H7 (cell line): ENCODE measurements at regions not wholly inside any gene's neighbourhood (a gene's known extent, or its start where the extent isn't known, plus 50 kb on each side); places are given as distances from the start of the nearest gene placed in this dataset.

Source experiments
- DNase-seq: peaks from one replicate; pipeline ENCODE4 v3.0.0; 2012
- H3K27me3 ChIP-seq: 2 replicates; pipeline ENCODE4 v1.6.0; 2011; ENCODE audit warnings: mild to moderate bottlenecking, low read length; ENCODE audit not compliant: control insufficient read depth, insufficient read depth
- H3K36me3 ChIP-seq: replicated peaks from 2 replicates; pipeline ENCODE4 v1.5.1; 2011; ENCODE audit warnings: low read length; ENCODE audit not compliant: control insufficient read depth, insufficient read depth
- H3K4me3 ChIP-seq: 2 replicates; pipeline ENCODE4 v1.5.1; 2011; ENCODE audit warnings: low read depth, mild to moderate bottlenecking, control low read depth, low read length, moderate library complexity; ENCODE audit not compliant: insufficient read depth

DNA sequence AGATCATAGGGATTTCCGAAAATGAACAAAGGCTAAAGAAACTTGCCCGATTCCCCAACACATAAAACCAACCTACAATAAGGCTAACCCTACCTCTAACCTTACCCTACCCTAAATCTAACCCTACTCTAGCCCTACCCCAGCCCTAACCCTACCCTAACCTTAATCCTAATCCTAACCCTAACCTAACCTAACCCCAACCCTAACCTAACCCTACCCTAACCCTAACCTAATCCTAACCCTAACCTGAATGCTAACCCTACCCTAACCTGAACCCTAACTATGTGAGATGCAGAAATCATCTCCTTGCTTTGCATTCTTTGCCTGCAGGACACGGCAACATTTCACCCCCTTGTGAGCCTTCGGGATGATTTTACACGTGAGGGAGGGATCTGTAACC, 67.6 kb upstream of the SOX1 start:
- H3K4me3 ChIP-seq = no peak overlapping the region
- H3K27me3 ChIP-seq = peaks cover 2% of the 10 kb centered on the region; the same call in 1 of the 2 replicates
- no peak for DNase-seq
- no peaks in the 10 kb centered on the region for H3K36me3 ChIP-seq

DNA sequence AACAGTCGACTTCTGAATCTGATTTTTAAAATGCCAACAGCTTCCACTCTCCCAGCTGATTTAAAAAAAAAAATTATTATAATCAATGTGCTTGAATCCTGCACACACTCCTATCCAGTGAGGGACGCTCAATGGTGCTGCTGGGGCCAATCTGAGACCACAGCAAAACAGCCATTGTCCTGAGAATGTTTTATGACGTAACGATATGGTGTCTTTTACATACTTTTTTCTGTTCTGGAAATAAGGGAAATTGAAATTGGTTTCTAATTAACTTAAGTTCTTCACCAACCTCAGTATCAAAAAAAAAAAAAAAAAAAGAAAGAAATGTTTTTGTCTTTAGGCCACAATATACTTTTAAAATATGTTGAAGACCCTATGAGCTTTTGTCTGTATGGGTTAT, 66.1 kb upstream of the SOX1 start:
- H3K27me3 ChIP-seq = peaks cover 2% of the 10 kb centered on the region; the same call in 1 of the 2 replicates
- no peak for DNase-seq
- H3K36me3 ChIP-seq = no peaks in the 10 kb centered on the region
- no peak overlapping the region for H3K4me3 ChIP-seq

DNA sequence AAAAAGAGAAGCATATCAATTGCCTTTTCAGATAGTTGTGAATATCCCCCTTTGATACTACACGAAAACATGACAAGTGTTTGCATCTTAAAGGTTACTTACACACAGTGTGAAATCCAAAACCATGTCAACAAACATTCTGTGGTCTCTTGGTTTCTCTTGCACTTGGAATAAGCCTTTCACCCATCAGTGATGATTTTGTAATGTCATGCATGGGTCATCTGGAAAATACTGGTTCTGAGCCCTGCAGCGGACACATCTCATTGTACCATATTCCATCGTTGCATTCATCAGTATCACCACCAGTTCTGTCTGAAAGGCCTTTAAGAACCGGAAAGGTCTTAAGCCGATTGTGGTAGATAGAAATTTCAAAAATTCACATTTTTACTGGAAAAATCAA, 65.4 kb upstream of the SOX1 start:
- Histone ChIP-seq H3K4me3 (no peak overlapping the region), H3K36me3 (no peaks in the 10 kb centered on the region), H3K27me3 (peaks cover 2% of the 10 kb centered on the region; the same call in 1 of the 2 replicates)
- DNase-seq = no peak

DNA sequence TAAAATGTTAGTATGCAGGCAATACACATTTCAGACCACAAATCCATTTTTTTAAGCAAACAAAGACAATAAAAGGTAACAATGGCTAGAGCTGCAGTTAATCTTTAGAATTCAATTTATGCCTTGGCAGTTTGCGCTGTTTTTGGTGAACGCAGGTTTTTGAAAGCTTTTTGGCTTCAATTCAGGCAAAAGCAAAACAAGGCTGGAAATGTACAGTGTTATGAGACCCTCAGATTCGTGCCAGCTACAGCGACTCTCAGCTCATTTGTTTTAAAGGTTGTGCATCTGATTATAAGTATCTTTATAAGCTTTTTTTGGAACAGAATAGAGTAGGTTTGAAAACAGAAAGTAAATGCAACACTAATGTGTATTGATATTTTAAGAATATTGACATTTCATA, 63.6 kb upstream of the SOX1 start:
- Histone ChIP-seq H3K27me3 (peaks cover 2% of the 10 kb centered on the region; the same call in 1 of the 2 replicates), H3K36me3 (no peaks in the 10 kb centered on the region), H3K4me3 (no peak overlapping the region)
- DNase-seq = no peak

DNA sequence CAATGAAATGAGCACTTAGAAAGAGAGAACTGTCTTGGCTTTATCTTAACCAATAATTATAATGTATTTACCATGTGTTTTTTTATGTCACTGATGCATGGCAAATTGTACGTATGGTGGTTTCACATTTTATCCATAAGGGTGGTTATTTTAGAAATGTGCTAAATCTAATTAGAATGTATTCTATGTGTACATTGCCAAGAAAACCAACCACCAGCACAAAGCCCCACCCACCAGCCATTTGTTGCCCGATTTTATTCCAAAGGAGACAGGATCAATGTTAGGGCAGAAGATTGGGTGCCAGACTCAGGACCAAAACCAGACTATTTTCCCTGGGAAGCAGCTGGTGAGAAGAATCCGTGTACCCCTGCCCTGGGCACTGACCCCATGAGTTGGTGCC, 63.0 kb upstream of the SOX1 start:
- no peaks in the 10 kb centered on the region for H3K36me3 ChIP-seq
- H3K27me3 ChIP-seq = peaks cover 2% of the 10 kb centered on the region; the same call in 1 of the 2 replicates
- no peak for DNase-seq
- no peak overlapping the region for H3K4me3 ChIP-seq

DNA sequence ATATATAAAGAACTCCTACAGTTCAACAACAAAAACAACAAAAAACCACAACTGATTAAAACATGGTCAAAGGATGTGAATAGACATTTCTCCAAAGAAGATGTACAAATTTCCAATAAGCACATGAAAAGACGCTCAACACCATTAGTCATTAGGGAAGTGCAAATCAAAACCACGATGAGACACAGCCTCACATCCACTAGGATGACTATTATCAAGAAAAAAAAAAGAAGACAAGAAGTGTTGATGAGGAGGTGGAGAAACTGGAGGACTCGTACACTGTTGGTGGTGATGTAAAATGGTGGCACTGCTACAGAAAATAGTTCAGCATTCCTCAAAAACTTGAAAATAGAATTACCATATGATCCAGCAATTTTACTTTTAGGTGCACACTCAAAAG, 61.0 kb upstream of the SOX1 start:
- H3K36me3 ChIP-seq = no peaks in the 10 kb centered on the region
- no peak overlapping the region for H3K4me3 ChIP-seq
- H3K27me3 ChIP-seq = no peaks in the 10 kb centered on the region
- no peak for DNase-seq

DNA sequence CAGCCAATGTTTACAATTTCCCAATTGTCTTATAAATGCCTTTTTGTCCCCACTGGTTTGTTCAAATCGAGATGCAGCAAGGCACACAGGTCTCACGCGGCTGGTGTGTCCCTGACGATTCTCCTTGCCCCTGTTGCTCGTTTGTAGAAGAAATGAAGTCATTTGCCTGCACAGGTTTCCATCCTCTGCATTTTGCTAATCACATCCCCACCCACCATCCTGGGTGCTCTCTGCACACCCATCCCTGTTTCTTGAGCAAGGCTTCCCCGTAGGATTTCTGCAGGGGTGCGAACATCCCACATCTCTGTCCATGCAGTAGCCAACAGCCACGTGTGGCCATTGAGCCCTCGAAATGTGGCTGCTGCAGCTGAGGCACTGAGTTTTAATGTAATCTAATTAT, 59.8 kb upstream of the SOX1 start:
- Histone ChIP-seq H3K4me3 (no peak overlapping the region), H3K36me3 (no peaks in the 10 kb centered on the region), H3K27me3 (no peaks in the 10 kb centered on the region)
- DNase-seq = no peak

DNA sequence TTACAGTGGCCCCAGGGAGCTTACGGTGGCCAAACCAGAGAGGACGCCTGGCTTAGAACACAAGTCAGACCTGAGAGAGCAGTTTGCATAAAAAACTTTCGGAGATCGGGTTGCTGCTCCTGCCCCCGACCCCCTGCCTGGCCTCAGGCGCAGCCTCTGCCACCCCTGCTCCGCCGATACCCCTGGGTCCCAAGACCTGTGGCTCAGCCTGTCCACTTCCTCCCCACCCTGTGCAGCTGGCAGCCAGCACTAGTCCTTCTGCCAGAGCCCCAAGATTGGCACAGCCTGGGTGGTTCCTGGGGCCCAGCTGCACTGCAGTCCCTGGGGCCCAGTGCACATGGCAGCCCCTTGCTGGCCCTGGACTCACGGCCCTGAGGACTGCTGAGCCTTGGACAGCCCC, 56.2 kb upstream of the SOX1 start:
- H3K36me3 ChIP-seq = no peaks in the 10 kb centered on the region
- DNase-seq = no peak
- no peak overlapping the region for H3K4me3 ChIP-seq
- no peaks in the 10 kb centered on the region for H3K27me3 ChIP-seq

DNA sequence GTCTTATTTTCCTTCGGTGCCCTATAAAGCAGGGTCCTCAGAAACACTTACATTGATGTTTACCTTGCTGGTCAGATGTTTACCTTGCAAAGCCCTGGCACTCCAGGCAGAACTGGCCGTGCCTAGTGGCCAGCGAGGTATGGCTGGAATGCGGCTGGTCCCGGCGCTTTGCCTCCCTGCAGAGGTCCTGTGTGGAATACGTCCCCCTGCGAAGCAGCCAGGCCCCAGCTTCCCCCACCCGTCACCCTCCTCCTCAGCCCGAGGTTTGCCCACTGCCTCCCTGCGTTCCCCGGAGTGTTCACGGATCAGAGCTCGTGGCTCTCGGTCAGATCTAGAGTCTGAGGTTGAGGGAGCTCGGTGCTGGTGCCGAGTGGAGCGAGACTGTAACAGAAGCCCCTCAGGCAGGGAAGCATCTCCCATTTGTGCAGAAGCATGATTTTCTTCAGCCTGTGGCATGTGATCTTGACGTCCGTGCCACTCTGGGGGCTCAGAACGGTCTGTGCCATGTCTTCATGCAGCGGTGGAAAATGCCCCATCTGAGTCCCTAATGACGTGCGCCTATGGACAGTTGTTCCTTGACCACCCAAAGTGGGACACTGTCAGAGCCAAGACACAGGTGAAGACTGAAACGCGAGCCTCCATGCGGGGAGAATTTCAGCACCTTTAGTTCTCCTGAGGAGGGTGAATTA, 54.8 kb upstream of the SOX1 start:
- Histone ChIP-seq H3K36me3 (no peaks in the 10 kb centered on the region), H3K27me3 (no peaks in the 10 kb centered on the region), H3K4me3 (no peak overlapping the region)
- peak; percentile 74 for DNase-seq

DNA sequence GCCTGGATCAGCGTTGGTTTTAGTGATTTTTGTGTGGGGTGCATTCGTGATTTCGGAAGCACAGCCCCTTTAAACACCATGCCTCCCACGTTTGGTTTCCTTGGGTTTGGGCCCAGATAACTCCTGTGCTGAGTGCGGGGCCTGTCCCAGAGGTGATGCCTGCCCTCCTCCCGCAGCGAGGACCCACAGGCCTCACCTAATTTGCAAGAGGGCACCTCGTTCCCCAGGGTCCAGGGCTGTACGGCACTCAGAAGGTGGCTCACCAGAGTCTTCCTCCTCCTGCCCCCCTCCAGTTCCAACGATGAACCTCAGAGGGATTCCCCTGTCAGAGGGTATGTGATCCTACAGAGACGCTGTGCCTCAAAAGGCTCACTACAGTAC, 54.3 kb upstream of the SOX1 start:
- no peak overlapping the region for H3K4me3 ChIP-seq
- no peaks in the 10 kb centered on the region for H3K36me3 ChIP-seq
- H3K27me3 ChIP-seq = no peaks in the 10 kb centered on the region
- DNase-seq = no peak

DNA sequence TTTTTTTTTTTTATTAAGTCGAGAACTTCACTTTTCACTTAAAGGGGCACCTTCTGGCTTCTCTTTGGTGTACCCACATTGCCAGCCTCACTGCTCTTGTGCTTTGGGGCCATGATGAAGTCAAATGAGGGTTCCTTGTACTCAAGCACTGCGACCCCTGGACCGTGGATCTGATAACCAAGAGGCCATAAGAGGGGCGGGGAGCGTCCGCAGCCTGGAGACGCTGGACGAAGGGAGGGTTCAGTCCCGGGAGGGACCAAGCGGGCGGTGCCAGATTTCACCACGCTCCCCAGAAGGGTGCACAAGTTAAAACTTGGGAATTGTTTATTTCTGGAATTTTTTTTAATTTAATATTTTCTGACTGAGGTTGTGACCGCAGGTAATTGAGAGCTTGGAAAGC, 53.3 kb upstream of the SOX1 start:
- Histone ChIP-seq H3K36me3 (no peaks in the 10 kb centered on the region), H3K4me3 (no peak overlapping the region), H3K27me3 (no peaks in the 10 kb centered on the region)
- no peak for DNase-seq

DNA sequence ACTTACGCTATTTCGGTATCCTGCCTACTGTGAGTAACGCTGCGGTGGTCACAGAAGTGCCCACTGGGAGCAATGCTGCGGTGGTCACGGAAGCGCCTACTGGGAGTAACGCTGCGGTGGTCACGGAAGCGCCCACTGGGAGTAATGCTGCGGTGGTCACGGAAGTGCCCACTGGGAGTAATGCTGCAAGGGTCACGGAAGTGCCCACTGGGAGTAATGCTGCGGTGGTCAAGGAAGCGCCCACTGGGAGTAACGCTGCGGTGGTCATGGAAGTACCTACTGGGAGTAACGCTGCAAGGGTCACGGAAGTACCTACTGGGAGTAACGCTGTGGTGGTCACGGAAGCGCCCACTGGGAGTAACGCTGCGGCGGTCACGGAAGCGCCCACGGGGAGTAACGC, 52.1 kb upstream of the SOX1 start:
- H3K36me3 ChIP-seq = no peaks in the 10 kb centered on the region
- no peak overlapping the region for H3K4me3 ChIP-seq
- no peak for DNase-seq
- H3K27me3 ChIP-seq = no peaks in the 10 kb centered on the region
